H9 (cell line): ENCODE measurements at regions not wholly inside any gene's neighbourhood (a gene's known extent, or its start where the extent isn't known, plus 50 kb on each side); places are given as distances from the start of the nearest gene placed in this dataset.

Experiments used
- DNase-seq: peaks from one replicate; pipeline ENCODE4 v3.0.0-alpha.2; 2017
- H2AFZ ChIP-seq: one replicate; pipeline ENCODE4 v1.6.1; 2013; ENCODE audit warnings: mild to moderate bottlenecking, low read length, control low read depth, moderate library complexity
- H2AK5ac ChIP-seq: 2 replicates; pipeline ENCODE4 v1.6.1; 2013; ENCODE audit warnings: low read length, control low read depth, mixed read lengths; ENCODE audit not compliant: insufficient read length
- H2BK120ac ChIP-seq: one replicate; pipeline ENCODE4 v1.6.1; 2013; ENCODE audit warnings: low read depth, mild to moderate bottlenecking, low read length, control low read depth, inconsistent platforms; ENCODE audit not compliant: poor library complexity, severe bottlenecking
- H2BK12ac ChIP-seq: 2 replicates; pipeline ENCODE4 v1.6.1; 2013; ENCODE audit warnings: low read length, control low read depth, mixed read lengths, low read depth; ENCODE audit not compliant: insufficient read length
- H2BK15ac ChIP-seq: 2 replicates; pipeline ENCODE4 v1.6.1; 2013; ENCODE audit warnings: low read depth, low read length, control low read depth
- H2BK20ac ChIP-seq: one replicate; pipeline ENCODE4 v1.6.1; 2013; ENCODE audit warnings: low read depth, mild to moderate bottlenecking, low read length, control low read depth, inconsistent platforms; ENCODE audit not compliant: poor library complexity, severe bottlenecking
- H2BK5ac ChIP-seq: 2 replicates; pipeline ENCODE4 v1.6.1; 2013; ENCODE audit warnings: low read length, control low read depth, mixed read lengths; ENCODE audit not compliant: insufficient read length
- H3K14ac ChIP-seq: 2 replicates; pipeline ENCODE4 v1.6.1; 2013; ENCODE audit warnings: low read length, control low read depth; ENCODE audit not compliant: insufficient read depth
- H3K18ac ChIP-seq: 2 replicates; pipeline ENCODE4 v1.6.1; 2013; ENCODE audit warnings: low read depth, mild to moderate bottlenecking, mixed read lengths, low read length, control low read depth; ENCODE audit not compliant: insufficient read length
- H3K23ac ChIP-seq: 2 replicates; pipeline ENCODE4 v1.6.1; 2013; ENCODE audit warnings: low read length, control low read depth, mixed read lengths, low read depth; ENCODE audit not compliant: insufficient read length
- H3K23me2 ChIP-seq: 2 replicates; pipeline ENCODE4 v1.6.1; 2013; ENCODE audit warnings: low read depth, mild to moderate bottlenecking, mixed read lengths, low read length, control low read depth; ENCODE audit not compliant: insufficient read length, poor library complexity, severe bottlenecking
- H3K27ac ChIP-seq: 2 replicates; pipeline ENCODE4 v1.5.1; 2013; ENCODE audit warnings: low read length, control low read depth, mixed read lengths, low read depth; ENCODE audit not compliant: insufficient read length
- H3K27me3 ChIP-seq: 2 replicates; pipeline ENCODE4 v1.6.1; 2013; ENCODE audit warnings: low read length, control low read depth, inconsistent platforms; ENCODE audit not compliant: insufficient read depth
- H3K4ac ChIP-seq: 2 replicates; pipeline ENCODE4 v1.6.1; 2013; ENCODE audit warnings: low read depth, mild to moderate bottlenecking, control low read depth, inconsistent platforms, low read length, moderate library complexity
- H3K4me1 ChIP-seq: 2 replicates; pipeline ENCODE4 v1.6.1; 2013; ENCODE audit warnings: low read length, control low read depth, inconsistent platforms; ENCODE audit not compliant: insufficient read depth
- H3K4me2 ChIP-seq: 2 replicates; pipeline ENCODE4 v1.6.1; 2013; ENCODE audit warnings: low read length, control low read depth, mixed read lengths; ENCODE audit not compliant: insufficient read length, insufficient read depth
- H3K56ac ChIP-seq: 2 replicates; pipeline ENCODE4 v1.6.1; 2013; ENCODE audit warnings: low read depth, mild to moderate bottlenecking, mixed read lengths, low read length, control low read depth; ENCODE audit not compliant: insufficient read length
- H3K79me1 ChIP-seq: 2 replicates; pipeline ENCODE4 v1.6.1; 2013; ENCODE audit warnings: low read depth, mild to moderate bottlenecking, moderate library complexity, low read length, control low read depth, inconsistent platforms; ENCODE audit not compliant: insufficient read depth, poor library complexity, severe bottlenecking
- H3K79me2 ChIP-seq: 2 replicates; pipeline ENCODE4 v1.6.1; 2013; ENCODE audit warnings: low read length, control low read depth, inconsistent platforms; ENCODE audit not compliant: insufficient read depth
- H3K9ac ChIP-seq: 2 replicates; pipeline ENCODE4 v1.6.1; 2013; ENCODE audit warnings: low read length, control low read depth, mixed read lengths; ENCODE audit not compliant: insufficient read length; ENCODE audit errors: extremely low read depth
- H3K9me3 ChIP-seq: one replicate; pipeline ENCODE4 v1.6.1; 2013; ENCODE audit warnings: low read depth, low read length, inconsistent platforms; ENCODE audit not compliant: control insufficient read depth
- H3T11ph ChIP-seq: one replicate; pipeline ENCODE4 v1.6.1; 2013; ENCODE audit warnings: mild to moderate bottlenecking, low read length, control low read depth, inconsistent platforms
- H4K20me1 ChIP-seq: one replicate; pipeline ENCODE4 v1.6.1; 2013; ENCODE audit not compliant: control insufficient read depth, insufficient read length, insufficient read depth
- H4K5ac ChIP-seq: 2 replicates; pipeline ENCODE4 v1.6.1; 2013; ENCODE audit warnings: low read depth, mild to moderate bottlenecking, mixed read lengths, low read length, control low read depth; ENCODE audit not compliant: insufficient read length
- H4K8ac ChIP-seq: replicated peaks from 2 replicates; pipeline ENCODE4 v1.6.1; 2013; ENCODE audit warnings: low read length, control low read depth, mixed read lengths, low read depth; ENCODE audit not compliant: insufficient read length
- H4K91ac ChIP-seq: 2 replicates; pipeline ENCODE4 v1.6.1; 2013; ENCODE audit warnings: low read depth, mild to moderate bottlenecking, moderate library complexity, mixed read lengths, low read length, control low read depth; ENCODE audit not compliant: insufficient read length
- H3K27ac Mint-ChIP-seq, 3 experiments: 2 replicates in 2 of 3; 3 replicates in 1 of 3; pipeline ENCODE4 v1.8.0; 2020 to 2021; ENCODE audit warnings: mixed read lengths in 3 of 3, mild to moderate bottlenecking in 1 of 3, moderate library complexity in 1 of 3
- H3K27me3 Mint-ChIP-seq: 2 replicates; pipeline ENCODE4 v1.8.0; 2021; ENCODE audit warnings: low read depth, mild to moderate bottlenecking, moderate library complexity, mixed read lengths
- H3K36me3 Mint-ChIP-seq, 3 experiments: 2 replicates in 2 of 3; 3 replicates in 1 of 3; pipeline ENCODE4 v1.8.0; 2020 to 2021; ENCODE audit warnings: low read depth in 3 of 3, mixed read lengths in 3 of 3; ENCODE audit not compliant: insufficient read depth in 1 of 3
- H3K4me1 Mint-ChIP-seq, 2 experiments: 2 replicates each; pipeline ENCODE4 v1.8.0; 2020; ENCODE audit warnings: mixed read lengths in 2 of 2
- H3K4me3 Mint-ChIP-seq, 2 experiments: 2 replicates in 1 of 2; 3 replicates in 1 of 2; pipeline ENCODE4 v1.8.0; 2020 to 2021; ENCODE audit warnings: mild to moderate bottlenecking in 2 of 2, mixed read lengths in 2 of 2, moderate library complexity in 1 of 2
- H3K9me3 Mint-ChIP-seq, 2 experiments: 2 replicates in 1 of 2; 3 replicates in 1 of 2; pipeline ENCODE4 v1.8.0; 2020; ENCODE audit warnings: mild to moderate bottlenecking in 2 of 2, mixed read lengths in 2 of 2, moderate library complexity in 1 of 2
- WGBS: extraction: QIAGEN DNeasy Blood & Tissue Kit; methylation state at CpG from one replicate; pipeline ENCODE4 v1.1.7; 2013; ENCODE audit warnings: missing lambda C conversion rate, low lambda C conversion rate, mixed read lengths; ENCODE audit not compliant: insufficient read length; ENCODE audit errors: extremely low coverage; 5-methylcytosine and 5-hydroxymethylcytosine counted together
- TF ChIP-seq, protein P1 (sequence below): fragments of 200-600 bp; sonication (generic); conservative IDR thresholded peaks from 3 replicates; pipeline ENCODE4 v1.8.0; 2021; ENCODE audit warnings: antibody characterized with exemption, mild to moderate bottlenecking

DNA sequence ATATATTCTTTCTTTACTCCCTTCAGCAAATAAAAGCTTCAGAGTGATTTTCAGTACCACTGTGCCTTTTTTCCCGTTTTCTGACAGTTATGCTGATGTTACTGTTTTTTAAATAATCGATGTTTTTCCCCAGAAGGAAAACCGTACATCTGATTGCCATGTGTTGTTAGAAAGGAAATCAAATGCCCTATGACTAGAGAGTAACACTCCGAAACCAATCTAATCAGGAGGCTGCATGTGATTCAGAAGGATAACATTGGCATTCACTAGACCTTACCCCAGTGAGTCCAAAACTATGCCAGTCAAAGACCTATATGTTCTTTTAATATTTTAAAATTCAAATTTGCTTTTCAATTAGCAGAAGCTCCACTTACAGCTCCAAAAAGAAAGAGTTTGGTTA lies 116.3 kb downstream of the TMEM26 start:
- Histone ChIP-seq H2BK5ac (no peak overlapping the region), H3K9ac (no peak overlapping the region), H4K91ac (no peak overlapping the region), H3K14ac (no peak overlapping the region), H3K23ac (no peak overlapping the region), H3K27me3 (no peaks in the 10 kb centered on the region), H3K79me2 (no peaks in the 10 kb centered on the region), H2AFZ (no peak overlapping the region), H3K4me2 (no peak overlapping the region), H4K20me1 (no peaks in the 10 kb centered on the region), H3K79me1 (no peaks in the 10 kb centered on the region), H2BK12ac (no peak overlapping the region), H3K23me2 (no peaks in the 10 kb centered on the region), H3K56ac (no peak overlapping the region), H3K4me1 (no peaks in the 10 kb centered on the region), H4K8ac (no peak overlapping the region), H3K18ac (no peak overlapping the region), H2BK120ac (no peak overlapping the region), H3K9me3 (no peaks in the 10 kb centered on the region), H3K27ac (no peak overlapping the region), H2BK20ac (no peak overlapping the region), H3T11ph (no peak overlapping the region), H3K4ac (no peak overlapping the region), H4K5ac (no peak overlapping the region), H2AK5ac (no peak overlapping the region), H2BK15ac (no peak overlapping the region)
- Mint-ChIP-seq H3K9me3 (peaks cover 0 to 7% of the 10 kb centered on the region in 2 experiments; a peak in 2 of 5 replicates), H3K4me1 (no peaks in the 10 kb centered on the region), H3K36me3 (no peaks in the 10 kb centered on the region; a peak in 1 of 7 replicates), H3K27me3 (no peaks in the 10 kb centered on the region), H3K27ac (no peak overlapping the region), H3K4me3 (no peak overlapping the region)
- no peak for DNase-seq
- TF ChIP-seq, protein P1, sequence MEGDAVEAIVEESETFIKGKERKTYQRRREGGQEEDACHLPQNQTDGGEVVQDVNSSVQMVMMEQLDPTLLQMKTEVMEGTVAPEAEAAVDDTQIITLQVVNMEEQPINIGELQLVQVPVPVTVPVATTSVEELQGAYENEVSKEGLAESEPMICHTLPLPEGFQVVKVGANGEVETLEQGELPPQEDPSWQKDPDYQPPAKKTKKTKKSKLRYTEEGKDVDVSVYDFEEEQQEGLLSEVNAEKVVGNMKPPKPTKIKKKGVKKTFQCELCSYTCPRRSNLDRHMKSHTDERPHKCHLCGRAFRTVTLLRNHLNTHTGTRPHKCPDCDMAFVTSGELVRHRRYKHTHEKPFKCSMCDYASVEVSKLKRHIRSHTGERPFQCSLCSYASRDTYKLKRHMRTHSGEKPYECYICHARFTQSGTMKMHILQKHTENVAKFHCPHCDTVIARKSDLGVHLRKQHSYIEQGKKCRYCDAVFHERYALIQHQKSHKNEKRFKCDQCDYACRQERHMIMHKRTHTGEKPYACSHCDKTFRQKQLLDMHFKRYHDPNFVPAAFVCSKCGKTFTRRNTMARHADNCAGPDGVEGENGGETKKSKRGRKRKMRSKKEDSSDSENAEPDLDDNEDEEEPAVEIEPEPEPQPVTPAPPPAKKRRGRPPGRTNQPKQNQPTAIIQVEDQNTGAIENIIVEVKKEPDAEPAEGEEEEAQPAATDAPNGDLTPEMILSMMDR, result no peak
- no CpG with 5 or more reads among the region's 4 CpGs for WGBS
